NCI-H2196 treated with DMSO at 0.1 percent for 48 hours (cell line): ENCODE measurements at regions not wholly inside any gene's neighbourhood (a gene's known extent, or its start where the extent isn't known, plus 50 kb on each side); places are given as distances from the start of the nearest gene placed in this dataset.
"Not testable (repeated sequence)": the region's sequence is repeated elsewhere in the genome, so short reads cannot be mapped to it uniquely, and the experiment has no call there.

Experiments used
- DNase-seq: peaks from one replicate; lab custom pipeline; 2025; ENCODE audit not compliant: unreplicated experiment; lab: John Stamatoyannopoulos, UW

DNA sequence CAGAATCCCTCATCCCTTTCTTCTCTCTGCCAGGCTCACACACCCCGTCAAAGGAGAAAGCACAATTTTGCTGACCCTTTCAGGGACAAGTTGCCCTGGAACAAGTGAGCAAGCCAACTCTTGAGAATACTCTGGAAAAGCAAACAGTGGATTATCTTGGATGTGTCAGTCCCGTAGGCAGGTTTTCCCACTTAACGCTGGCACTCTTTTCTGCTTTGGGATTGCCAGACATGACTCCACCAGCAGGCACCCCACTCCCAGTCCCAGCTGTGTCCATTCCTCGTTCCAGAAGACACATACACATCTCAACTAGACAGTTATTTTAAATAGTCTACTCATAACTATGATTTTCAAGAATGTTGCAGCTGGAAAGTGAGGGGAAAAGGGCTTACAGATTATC is 145.5 kb upstream of the CDKN3 start:
- DNase-seq: no peak

GRCh38 chr14:54252072-54252730 is 144.6 kb upstream of the CDKN3 start:
- no peak for DNase-seq

DNA sequence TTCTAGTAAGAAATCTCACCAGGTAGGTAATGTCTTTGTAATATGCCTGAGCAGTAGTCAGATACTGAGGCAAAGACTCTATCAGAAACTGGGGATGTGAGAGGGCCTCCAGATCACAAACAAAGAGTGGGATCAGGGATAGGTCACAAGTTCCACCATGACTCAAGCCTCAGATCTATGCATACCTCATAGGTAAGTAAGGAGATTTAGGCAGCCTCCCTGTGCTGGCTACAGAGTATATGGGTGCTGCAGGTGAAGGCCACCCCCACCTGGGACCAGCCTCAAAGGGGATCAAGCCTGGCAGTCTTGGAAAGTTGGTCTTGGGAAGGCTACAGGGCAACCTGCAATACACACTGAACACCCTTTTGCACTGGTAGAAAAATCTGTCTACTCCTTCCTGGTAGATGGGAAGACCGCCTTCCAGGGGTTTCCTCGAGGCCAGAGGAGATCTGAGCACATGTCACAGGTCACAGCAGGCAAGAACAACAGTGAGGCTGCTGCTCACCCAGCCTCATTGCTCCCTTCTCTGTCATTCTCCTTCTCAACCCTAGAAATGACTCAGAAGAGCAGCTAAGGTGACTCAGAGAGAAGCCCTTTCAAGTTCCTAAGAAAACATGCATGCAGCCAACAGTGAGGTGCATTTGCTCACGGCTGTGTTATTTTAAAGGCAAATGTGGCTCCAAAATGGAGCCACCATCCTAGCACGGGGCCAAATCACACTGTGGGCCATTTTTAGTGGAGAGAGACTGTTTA is 143.4 kb upstream of the CDKN3 start:
- DNase-seq: no peak

DNA sequence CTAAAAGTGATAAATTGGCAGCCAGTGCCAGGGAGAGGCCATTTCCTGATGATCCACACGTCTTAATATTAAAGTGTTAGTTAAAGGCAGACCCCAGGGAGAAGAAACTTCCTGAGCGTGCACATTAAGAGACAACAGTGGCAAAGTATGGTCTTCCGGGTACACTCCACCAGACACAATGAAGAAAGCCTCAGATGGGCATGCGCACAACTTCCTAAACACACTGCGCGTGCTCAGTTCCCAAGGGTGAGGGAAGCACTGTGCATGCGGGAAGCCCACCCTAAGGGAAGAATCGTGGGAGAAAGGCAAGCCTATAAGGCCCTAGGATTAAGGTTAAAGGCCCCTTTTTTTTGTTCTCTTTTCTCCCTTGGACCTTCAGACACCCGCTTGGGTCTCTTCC is 140.7 kb upstream of the CDKN3 start:
- no peak for DNase-seq

DNA sequence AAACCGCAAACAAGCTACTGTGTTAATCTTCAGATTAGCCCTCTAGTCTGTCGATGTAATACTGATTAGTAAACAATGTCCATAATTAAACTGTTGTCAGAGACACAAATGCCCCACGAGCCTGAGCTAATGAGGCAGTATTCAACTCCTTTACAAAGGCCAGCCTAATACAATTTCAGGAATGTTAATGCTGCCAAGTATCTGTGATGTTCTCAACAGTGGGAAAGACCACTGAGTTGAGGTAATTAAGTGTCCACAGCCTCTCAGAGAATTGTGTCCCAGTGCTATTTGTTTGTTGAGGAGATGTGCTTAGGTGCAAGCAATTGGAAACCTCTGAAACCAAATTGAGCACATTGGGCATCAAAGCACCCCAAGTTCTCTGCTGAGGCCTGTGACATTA is 139.4 kb upstream of the CDKN3 start:
- no peak for DNase-seq

- no peak for DNase-seq
Measured at GRCh38 chr14:54258382-54258781, 138.4 kb upstream of the CDKN3 start.

DNA sequence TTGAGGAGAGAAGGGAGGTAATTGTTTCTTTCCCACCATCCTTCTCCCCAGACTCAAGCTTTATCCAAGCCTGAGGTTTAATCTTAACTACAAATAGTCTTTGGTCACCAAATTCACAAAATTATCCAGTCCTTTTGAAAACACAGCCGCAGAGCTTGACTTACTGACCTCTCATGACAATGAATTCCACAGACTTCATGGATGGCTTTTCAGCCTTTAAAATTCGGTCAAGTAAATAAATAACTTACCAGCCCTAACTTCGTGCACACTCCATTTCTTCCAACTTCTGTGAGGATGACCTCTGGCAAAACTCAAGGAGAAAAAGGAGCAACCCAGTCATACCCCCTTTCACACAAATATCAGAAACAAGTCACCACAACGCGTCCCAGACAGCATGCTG is 137.0 kb upstream of the CDKN3 start:
- no peak for DNase-seq

DNA sequence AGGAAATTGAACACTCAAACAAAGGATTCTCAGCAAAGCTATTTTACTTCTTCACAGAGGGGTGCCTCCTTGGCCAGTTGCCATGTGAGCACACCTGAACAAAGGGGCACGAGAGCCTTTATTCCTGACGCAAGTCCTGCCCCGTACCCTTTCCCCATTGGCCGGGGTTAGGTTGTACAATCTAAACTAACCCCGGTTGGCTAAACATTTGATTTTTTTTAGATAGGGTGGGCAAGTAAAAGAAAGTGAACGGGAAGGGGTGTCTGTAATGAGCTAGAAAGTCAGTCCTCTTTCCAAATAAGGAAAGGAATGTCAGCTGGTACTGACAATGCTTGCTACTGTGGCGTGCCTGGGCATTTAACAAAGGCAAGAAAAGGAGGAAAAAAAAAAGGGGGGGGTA is 135.5 kb upstream of the CDKN3 start:
- DNase-seq: no peak

DNA sequence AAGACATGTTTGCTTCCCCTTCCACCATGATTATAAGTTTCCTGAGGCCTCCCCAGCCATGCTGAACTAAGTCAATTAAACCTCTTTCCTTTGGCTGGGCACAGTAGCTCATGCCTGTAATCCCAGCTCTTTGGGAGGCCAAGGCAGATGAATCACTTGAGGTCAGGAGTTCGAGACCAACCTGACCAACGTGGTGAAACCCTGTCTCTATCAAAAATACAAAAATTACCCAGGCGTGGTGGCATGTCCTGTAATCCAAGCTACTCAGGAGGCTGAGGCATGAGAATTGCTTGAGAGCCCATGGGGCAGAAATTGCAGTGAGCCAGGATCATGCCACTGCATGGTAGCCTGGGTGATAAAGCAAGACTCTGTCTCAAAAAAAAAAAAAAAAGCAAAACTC is 130.2 kb upstream of the CDKN3 start:
- DNase-seq: not testable (repeated sequence)

DNA sequence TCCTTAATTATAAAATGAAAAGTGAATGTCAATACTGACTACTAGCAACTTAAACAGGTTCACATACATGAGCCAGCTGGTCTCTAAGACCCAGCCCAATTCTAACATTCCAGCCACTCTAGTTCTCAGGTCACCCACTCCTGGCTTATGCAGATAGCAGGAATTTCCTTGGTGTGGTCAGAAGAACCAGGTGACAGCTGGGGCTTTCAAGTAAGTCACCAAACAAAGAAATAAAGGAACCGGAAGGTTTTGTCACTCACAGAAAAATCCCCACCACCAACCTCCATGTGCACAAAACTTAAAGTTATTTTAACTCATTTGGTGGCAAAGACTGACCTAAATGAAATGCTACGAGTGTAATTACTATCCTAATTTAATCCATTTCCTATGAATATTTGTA is 129.6 kb upstream of the CDKN3 start:
- no peak for DNase-seq

GRCh38 chr14:54275997-54276725 is 120.6 kb upstream of the CDKN3 start:
- no peak for DNase-seq

GRCh38 chr14:54278087-54278486 is 118.7 kb upstream of the CDKN3 start:
- no peak for DNase-seq

DNA sequence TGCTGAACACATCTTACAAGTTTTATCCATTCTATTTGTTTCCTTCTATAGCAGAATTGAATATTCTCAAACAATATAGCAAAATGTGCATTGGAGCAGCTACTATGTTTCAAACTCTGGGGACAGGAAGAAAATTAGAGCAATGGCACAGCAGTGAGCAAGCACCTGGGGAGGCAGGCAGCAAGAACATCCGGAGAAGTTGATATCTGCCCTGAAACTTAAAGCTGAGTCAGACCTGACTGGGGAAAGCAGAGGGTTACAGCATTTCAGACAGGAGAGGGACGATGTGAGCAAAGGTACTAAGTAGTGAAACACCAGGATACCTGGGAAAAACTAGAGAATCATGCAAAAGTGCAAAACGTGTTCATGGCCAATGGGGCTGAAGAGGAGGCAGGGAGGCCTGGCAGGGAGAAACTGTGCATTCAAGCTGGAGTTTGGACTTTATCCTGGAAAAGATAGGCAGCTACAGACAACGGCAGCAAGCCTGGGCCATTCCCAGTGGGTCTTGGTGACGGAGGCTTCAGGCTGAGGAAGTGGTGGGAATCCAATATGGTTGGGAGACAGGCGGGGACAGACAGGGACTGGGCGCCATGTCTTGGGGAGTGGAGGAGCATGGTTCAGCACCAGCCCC is 118.0 kb upstream of the CDKN3 start:
- DNase-seq: no peak

DNA sequence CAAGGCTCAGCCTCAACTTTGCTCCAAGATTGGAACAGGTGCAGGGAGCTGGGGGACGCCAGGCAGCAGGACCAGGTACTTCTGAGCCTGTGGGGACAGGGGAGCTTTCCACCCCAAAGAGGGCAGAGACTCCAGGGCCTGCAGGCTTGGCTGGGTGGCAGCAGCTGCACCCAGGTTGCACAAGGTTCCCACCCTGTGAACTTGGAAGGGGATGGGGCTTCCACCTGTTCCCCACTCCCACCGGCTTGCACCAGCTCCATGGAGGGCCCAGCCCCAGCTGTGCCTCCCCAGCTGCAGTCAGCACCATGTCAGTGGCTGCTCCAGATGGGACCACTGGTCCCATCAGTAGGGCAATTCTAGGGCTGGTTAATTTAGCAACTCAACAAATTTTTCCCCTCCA is 114.0 kb upstream of the CDKN3 start:
- no peak for DNase-seq

DNA sequence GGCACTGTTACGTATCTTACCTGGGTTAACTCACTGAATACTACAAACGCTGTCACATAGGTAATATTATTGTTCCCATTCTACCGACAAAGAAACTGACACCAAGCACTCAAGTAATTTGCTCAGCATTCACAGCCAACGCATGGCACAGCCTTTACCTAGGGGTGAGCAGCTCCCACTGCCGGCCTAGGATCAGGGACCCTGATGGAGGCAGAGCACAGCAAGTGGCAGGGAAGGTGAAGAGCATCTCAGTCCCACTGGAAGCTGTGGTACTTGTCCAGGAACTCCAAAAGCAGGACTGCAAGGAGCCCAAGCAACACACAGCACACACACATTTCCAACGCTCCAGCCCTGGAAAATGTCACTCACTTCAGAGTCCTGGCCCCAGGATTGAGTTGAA is 111.8 kb upstream of the CDKN3 start:
- DNase-seq: no peak

DNA sequence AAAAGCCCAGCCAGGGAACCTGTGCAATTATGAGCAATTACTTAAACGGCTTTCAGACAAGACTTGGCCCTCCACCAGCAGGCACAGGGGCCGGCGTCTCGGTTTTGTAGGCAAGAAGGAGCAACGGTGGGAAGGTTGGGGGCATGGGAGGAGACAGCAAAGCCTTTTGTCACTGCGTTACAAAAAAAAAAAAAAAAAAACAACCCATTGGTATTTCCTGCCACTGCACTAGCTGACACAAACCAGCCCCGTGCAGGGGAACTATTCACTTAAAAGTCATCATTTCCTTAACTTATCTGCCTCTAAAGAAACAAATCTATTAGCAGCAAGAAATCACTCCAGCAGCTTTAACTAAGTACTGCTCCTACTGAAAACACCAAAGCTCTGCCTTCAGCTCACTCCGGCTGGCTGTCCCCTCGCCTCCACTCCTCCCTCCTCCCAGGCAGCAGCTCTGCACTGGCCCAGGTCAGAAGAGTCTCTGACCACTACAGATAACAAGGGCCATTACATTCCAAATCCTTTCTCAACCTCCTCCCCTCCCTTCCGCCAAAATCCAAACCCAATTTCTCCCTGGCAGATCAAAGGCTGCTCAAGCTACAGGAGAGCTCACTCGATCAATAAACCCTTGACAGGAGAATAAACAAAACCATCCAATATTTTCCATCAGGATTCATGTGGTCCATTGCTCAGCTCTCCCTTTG is 105.2 kb upstream of the CDKN3 start:
- DNase-seq: no peak

DNA sequence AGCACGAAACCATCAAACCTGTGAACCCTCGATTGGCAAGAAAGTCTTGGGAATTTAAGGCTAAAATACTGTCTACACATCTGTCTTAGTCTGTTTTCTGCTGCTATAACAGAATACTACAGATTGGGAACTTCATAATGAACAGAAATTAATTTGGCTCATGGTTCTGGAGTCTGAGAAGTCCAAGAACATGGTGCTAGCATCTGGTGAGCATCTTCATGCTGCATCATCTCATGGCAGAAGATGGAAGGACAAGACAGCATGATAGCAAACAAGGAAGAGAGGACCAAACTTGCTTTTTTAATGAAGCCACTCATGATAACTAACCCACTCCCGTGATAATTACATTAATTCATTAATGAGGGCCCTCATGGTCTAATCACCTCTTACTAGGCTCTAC is 102.0 kb upstream of the CDKN3 start:
- no peak for DNase-seq

DNA sequence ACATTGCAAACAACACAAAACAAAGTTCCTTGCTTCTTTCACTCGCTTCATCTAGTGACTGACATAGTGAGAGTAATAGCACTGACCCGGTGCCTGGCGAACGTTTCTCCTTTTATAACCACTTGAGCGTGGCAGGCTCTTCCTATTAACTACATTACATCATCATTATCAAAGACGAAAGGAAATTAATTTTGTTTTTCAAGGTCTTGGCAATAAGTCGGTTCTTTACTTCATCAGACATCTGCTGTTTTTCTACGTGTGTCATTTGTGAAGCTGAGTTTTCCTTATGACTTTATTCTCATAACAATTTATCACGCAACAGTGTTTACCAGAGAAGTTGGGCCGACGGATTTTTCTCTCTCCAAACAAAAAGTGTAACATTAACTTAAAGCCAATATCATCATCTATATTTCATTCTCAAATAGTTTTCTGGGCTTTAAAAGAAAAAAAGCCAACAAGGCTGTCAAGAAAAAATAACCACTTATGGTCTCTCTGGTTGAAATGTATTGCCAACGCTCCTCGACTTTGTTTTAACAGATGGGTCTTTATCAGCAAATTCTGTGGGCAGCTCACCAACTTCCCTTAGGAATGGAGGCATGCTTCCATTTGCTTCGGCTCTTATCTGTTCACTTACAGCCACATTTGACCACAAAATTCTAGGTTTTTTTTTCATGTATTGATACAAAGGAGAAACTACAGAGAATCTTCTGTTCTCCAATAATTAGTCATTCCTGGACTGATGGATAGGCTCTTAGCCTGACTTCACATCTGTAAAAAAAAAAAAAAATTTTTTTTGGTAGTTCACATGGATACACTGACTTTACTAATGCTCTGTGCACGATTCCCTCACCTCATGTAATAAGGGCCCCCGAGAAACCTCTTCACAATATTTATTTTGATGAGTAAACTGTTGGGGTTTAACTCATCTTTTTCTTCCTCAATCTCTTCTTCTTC is 97.1 kb upstream of the CDKN3 start:
- no peak for DNase-seq

DNA sequence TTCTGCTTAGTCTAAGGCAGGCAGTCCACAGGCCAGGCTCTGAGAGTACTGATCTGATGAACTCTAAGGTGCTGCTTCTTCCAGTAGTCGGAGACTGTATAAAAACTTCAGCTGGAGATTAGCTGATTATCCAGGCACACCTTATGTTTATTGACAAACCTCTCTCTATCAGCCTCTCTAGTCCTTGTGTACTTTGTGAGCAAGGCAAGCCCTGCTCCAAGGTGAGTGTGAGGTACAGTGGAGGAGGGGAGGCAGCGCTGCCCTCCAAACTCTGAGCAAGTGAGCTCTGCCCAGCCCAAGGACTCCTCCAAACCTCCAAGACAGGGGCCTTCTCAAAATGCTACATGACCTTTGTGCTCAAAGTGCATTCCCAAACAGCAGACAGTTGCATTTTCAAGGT is 95.9 kb upstream of the CDKN3 start:
- no peak for DNase-seq

GRCh38 chr14:54301359-54301758 is 95.4 kb upstream of the CDKN3 start:
- no peak for DNase-seq
